RWPE1 (cell line): ENCODE measurements at regions not wholly inside any gene's neighbourhood (a gene's known extent, or its start where the extent isn't known, plus 50 kb on each side); places are given as distances from the start of the nearest gene placed in this dataset.

Experiments
- CTCF ChIA-PET: fragments of 350-600 bp; sonication (Branson Sonifier 250); formaldehyde crosslinking; extraction: SDS; loops from one replicate; lab custom pipeline; 2021; lab: Yijun Ruan, JAX
- POLR2A ChIA-PET: fragments of 400-600 bp; formaldehyde crosslinking; extraction: SDS; loops from one replicate; lab custom pipeline; 2020; ENCODE audit warnings: antibody characterized with exemption; ENCODE audit not compliant: low non-redundant PET; lab: Yijun Ruan, JAX
- DNase-seq: peaks from one replicate; pipeline ENCODE4 v3.0.0; 2012; ENCODE audit warnings: low spot score
- H3K27ac ChIP-seq: fragments of 450-650 bp; 2 replicates; pipeline ENCODE4 v1.5.1; 2017
- TF ChIP-seq, protein P1 (sequence below): fragments of 450-650 bp; conservative IDR thresholded peaks from 2 replicates; pipeline ENCODE4 v1.5.1; 2017; ENCODE audit warnings: low read depth, mild to moderate bottlenecking

DNA sequence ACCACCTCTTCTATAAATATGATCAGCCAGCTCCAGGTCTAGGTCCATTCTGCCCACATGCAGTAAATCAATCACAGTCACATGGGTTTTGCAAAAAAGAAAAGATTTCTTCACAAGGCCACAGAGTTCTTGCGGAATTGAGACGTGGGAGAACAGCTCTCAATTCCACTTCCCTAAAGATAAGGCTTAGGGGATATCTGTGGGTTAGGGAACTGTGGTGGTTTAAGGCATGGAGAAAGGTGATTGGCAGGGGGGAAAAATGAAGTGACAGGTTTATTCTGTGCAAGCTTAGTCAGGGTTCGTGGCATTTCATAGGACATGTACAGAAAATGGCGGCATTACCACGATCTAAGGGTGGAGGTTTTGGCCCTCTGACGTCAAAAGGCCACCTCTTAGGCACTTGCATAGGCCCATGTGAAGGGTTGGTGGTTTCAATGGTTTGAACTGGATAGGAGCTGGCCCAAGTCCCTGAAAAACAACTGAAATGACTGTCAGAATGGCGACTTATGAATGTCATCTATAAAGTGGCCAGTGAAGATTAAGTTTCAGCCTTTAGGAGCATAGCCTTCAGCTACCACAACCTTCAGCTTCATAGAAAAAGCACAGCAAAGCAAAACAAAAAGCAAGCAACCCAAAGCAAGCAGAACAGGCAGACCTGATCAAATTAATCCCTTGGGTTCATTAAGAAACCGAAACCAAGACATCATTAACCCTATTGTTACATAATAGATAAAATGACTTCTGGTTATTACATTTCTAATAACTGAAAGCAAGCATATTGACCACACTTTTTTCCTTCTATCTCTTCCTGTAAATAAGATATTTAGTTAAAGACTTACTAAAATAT is 289.8 kb upstream of the SFRP2 start:
- H3K27ac ChIP-seq = no peak overlapping the region
- CTCF ChIA-PET = interaction anchor here (0.5 kb wide), 1 partner anchor 137 kb away, joined by 3 read pairs; no protein-coding TSS in a partner anchor
- TF ChIP-seq, protein P1, sequence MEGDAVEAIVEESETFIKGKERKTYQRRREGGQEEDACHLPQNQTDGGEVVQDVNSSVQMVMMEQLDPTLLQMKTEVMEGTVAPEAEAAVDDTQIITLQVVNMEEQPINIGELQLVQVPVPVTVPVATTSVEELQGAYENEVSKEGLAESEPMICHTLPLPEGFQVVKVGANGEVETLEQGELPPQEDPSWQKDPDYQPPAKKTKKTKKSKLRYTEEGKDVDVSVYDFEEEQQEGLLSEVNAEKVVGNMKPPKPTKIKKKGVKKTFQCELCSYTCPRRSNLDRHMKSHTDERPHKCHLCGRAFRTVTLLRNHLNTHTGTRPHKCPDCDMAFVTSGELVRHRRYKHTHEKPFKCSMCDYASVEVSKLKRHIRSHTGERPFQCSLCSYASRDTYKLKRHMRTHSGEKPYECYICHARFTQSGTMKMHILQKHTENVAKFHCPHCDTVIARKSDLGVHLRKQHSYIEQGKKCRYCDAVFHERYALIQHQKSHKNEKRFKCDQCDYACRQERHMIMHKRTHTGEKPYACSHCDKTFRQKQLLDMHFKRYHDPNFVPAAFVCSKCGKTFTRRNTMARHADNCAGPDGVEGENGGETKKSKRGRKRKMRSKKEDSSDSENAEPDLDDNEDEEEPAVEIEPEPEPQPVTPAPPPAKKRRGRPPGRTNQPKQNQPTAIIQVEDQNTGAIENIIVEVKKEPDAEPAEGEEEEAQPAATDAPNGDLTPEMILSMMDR = no peak
- POLR2A ChIA-PET = no interaction called here
- DNase-seq = no peak

DNA sequence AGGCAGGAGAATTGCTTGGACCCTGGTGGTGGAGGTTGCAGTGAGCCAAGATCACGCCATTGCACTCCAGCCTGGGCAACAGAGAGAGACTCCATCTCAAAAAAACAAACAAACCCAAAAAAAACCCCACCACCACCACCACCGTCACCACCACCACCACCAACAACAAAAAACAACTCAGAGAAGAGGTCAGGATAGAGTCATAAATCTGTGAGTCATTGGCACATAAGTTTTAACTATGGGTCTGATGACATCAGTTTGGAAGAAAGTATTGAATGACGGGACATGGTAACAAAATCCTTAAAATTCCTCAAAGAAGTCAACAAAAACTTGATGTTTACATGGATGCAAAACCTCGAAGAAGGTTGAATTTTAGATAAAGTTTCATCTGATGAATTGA is 288.0 kb upstream of the SFRP2 start:
- CTCF ChIA-PET = no interaction called here

DNA sequence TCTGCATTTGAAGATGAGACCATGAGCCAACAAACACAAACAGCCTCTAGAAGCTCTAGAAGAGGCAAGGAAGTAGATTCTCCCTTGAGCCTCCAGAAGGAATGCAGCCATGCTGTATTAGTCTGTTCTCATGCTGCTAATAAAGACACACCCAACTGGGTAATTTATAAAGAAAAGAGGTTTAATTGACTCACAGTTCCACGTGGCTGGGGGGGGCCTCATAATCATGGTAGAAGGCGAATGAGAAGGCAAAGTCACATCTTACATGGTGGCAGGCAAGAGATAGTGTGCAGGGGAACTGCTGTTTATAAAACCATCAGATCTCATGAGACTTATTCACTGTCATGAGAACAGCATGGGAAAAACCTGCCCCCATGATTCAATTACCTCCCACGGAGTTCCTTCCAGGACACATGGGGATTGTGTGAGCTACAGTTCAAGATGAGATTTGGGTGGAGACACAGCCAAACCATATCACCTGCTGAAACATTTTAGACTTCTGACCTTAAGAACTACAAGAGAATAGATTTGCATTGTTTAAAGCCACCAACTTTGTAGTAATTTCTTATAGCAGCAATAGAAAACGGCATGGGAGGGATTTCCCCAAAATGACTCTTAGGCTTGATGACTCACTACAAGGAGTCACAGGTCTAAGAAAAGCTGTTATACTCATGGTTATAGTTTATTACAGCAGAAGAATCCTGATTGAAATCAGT is 284.4 kb upstream of the SFRP2 start:
- no peak overlapping the region for H3K27ac ChIP-seq

More for the DNA sequence above, 288.0 kb upstream of the SFRP2 start:
- no peak for DNase-seq
- TF ChIP-seq, protein P1 = no peak
- POLR2A ChIA-PET = no interaction called here
- H3K27ac ChIP-seq = no peak overlapping the region

DNA sequence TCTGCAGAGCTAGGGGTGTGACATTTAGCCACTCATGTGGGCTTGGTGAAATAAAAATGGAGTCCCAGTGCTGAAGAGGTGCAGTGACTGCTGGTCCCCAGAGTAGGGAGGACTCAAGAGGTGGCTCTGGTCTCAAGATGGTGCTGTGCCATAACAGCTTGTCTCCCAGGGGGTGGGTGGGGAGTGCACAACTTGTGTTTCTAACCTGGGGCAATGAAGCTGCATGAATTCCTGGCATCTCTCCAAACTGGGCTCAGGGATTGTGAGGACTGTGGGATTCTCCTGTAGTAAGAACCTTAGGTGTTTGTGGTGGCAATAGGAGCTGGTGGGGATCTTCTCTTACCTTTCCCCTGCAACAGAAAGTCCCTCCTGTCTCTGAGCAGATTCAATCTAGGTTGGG is 278.9 kb upstream of the SFRP2 start:
- POLR2A ChIA-PET = no interaction called here
- TF ChIP-seq, protein P1 = no peak
- no peak overlapping the region for H3K27ac ChIP-seq
- CTCF ChIA-PET = interaction anchor here (0.5 to 0.7 kb wide), 2 partner anchors 98 to 279 kb away, joined by 3 read pairs; no protein-coding TSS in a partner anchor
- no peak for DNase-seq

More for the DNA sequence above, 284.4 kb upstream of the SFRP2 start:
- CTCF ChIA-PET = interaction anchor here (1.0 kb wide), 1 partner anchor 9 kb away, joined by 4 read pairs; no protein-coding TSS in a partner anchor
- DNase-seq = peak; percentile 60
- POLR2A ChIA-PET = no interaction called here
- TF ChIP-seq, protein P1 = no peak

DNA sequence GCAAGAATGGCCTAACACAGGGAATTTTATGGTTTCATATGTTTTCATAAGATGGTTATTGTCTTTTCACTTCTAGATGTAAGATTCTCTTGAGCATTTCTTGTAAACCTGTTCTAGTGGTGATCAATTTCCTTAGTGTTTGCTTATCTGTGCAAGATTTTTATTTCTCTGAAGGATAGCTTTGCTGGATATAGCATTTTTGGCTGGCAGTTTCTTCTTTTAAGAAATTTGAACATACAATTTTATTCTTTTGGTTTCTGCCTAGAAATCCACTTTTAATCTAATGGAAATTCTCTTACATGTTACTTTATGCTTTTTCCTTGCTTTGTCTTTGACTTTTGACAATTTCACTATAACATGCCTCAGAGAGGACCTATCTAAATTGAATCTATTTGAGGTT is 276.5 kb upstream of the SFRP2 start:
- ChIA-PET POLR2A (no interaction called here), CTCF (interaction anchor here (0.6 to 0.7 kb wide), 2 partner anchors 9 to 33 kb away, joined by 3 to 5 read pairs; no protein-coding TSS in a partner anchor)
- no peak overlapping the region for H3K27ac ChIP-seq
- TF ChIP-seq, protein P1 = no peak
- no peak for DNase-seq

DNA sequence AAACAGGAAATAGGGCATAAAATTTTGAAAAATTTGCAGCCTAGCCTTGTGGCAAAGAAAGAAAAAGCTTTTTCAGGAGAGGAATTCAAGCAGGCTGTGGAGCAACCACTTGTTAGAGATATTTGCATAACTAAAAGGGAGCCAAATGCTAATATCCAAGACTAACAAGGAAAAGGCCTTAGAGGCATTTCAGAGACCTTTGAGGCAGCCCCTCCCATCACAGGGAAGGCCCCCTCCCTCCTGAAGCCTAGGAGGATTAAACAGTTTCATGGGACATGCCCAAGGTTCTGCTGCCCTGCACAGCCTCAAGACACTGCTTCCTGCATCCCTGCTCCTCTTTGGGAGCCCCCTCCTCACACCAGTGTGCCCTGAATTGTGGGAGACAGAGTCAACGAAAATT is 275.4 kb upstream of the SFRP2 start:
- ChIA-PET POLR2A (no interaction called here), CTCF (no interaction called here)
- TF ChIP-seq, protein P1 = no peak
- no peak overlapping the region for H3K27ac ChIP-seq
- DNase-seq = no peak
